HG02970 (cell line): ENCODE measurements at regions not wholly inside any gene's neighbourhood (a gene's known extent, or its start where the extent isn't known, plus 50 kb on each side); places are given as distances from the start of the nearest gene placed in this dataset.

Experiments
- ATAC-seq: cut with Tn5 transposase; IDR thresholded peaks from one replicate; pipeline ENCODE4 v1.9.1; 2021; ENCODE audit warnings: mild to moderate bottlenecking, moderate library complexity, moderate number of reproducible peaks; ENCODE audit not compliant: unreplicated experiment, low FRiP score

- no peak for ATAC-seq
Measured at GRCh38 chr2:60400462-60401246, 152.8 kb downstream of the BCL11A start.

GRCh38 chr2:60394463-60394862, 159.0 kb downstream of the BCL11A start:
- no peak for ATAC-seq

- no peak for ATAC-seq
Measured at GRCh38 chr2:60391649-60392375, 161.6 kb downstream of the BCL11A start.

DNA sequence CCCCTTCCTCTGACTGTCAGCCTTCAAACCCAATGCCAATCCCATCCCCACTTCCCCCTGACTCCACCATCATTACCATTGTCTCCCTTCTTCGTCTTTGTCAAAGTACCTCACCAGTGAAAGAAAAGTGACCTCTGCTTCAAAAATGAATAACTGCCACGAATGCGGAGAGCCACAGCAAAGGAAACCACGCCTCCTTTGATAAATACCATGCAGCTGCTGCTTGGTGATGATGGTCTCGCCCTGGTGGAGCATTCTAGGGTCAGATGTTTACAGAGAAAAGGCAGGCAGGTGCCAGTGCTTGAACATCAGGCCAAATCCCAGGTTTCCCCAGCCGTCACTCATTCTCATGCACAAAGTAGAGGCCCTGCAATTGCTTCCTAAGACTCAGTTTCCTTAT, 162.2 kb downstream of the BCL11A start:
- no peak for ATAC-seq

- ATAC-seq = no peak
Measured at GRCh38 chr2:60386436-60386835, 167.0 kb downstream of the BCL11A start.

DNA sequence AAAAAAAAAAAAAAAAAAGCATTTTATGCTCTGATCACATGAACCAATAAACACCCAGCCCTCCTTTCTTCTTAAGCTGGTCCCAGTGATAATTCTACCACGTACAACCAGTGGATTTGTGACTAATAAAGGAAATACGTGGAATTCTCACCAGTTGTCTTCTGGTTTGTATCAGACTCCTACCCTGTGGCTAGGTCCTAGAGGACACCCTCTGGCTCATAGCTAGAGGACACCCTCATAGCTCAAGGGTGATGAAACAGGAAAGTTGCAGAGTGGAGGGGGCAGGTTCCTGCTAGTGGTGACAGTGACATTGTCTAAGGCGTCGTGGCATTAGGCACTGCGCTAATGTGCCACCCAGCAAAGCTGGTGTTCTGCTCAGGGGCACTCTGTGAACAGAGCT, 167.8 kb downstream of the BCL11A start:
- ATAC-seq = no peak

- no peak for ATAC-seq
Measured at GRCh38 chr2:60383401-60384143, 169.9 kb downstream of the BCL11A start.

- no peak for ATAC-seq
Measured at GRCh38 chr2:60380411-60380810, 173.0 kb downstream of the BCL11A start.

DNA sequence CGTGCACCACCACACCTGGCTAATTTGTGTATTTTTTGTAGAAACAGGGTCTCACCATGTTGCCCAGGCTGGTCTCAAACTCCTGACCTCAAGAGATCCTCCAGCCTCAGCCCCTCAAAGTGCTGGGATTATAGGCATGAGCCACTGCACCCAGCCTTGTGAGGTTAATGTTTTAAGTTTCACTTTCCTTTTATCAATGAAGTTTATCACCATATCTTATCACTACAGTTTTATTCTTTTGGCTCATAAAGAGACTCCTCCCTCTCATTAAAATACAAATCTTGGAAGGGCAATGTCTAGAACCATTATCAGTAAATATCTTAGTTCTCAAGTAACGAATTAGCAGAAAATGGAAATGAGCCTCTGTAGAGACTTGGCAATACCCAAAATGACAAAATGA, 173.8 kb downstream of the BCL11A start:
- no peak for ATAC-seq

DNA sequence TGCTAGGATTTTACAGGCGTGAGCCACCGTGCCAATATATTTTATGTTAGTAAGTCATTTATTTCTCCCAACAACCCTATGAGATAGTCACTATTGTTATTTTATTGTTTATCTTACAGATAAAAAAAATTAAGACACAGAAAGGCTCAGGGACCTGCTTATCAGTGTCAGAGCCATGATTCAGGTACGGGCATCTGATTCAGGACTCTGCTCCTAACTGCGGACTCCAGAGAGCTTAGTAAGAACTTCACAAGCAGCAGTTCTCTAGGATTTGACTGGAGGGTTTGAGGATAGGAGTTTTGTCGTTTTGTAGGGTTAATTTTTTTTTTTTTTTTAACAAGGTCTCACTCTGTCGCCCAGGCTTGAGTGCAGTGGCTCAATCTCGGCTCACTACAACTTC, 174.2 kb downstream of the BCL11A start:
- no peak for ATAC-seq

DNA sequence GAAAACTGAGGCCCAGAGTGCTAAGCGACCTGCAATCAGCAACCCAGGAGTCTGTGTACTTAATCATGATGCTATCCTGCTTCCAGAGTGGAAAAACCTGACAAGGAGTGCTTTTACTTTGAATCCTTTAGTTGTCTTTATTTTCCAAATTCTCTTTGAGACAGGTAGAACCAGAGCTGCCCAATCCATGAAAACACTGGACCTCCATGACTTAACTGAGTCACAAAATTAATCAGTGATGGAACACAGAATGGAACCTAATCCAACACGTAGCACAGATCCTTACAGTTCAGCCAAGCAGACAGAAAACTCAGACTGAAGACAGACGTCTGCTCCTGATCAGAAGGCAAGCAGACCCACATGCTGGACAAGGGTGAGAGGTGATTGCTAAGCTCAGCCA, 175.6 kb downstream of the BCL11A start:
- no peak for ATAC-seq

DNA sequence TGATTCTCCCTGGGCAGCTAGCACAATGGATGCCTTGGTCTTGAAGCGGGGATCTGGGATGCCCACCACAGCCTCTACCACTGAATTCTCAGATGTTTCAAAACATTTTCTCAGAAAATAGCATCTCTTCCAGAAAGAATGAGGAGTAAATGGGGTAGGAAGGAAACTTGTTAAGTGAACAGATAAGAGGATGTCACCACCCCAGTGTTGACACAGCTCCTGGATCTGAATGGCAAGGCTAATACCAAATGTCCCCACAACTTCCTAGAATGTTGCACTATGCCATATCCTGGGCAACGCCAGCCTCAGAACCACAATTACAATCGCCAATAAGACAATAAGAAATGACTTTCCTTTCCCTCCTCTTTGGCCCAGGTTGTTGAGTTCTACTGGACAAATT, 177.2 kb downstream of the BCL11A start:
- no peak for ATAC-seq

DNA sequence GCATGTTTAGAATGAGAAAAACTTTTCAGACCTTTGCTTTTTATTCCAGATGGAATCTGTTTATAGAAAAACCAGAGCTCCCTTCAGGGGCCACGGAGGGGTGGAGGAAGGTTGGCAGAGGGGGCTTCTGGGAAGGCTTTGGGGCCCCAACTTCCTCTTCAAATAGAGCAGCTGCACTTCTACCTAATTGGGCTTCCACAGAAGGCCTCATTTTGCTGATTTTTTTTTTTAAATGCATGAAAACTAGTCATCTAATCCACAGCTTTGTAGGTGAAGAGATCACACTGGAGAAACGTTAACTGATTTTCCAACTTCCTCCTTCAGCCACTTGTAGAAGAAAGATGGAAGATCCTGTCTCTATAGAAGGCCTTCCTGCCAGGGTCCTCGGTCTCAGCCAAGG, 181.8 kb downstream of the BCL11A start:
- ATAC-seq = no peak

- no peak for ATAC-seq
Measured at GRCh38 chr2:60371219-60371618, 182.2 kb downstream of the BCL11A start.

DNA sequence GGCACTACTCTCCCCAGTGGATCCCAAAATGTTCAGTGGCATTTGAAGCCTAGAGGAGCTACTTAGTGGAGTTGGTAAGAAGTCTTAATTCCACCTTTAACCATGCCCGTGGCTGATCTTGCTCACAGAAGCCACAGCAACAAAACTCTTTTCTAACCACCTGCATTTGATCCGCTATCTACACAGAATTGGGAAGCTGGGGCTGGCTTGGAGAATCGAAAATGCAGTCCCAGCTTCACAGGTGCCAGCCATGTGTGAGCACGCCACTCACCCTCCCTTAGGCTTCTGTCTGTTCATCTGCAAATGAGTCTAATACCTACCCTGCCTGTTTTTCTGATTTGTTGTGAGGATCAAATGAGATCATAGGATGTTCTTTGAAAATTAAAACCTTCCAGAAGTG, 182.6 kb downstream of the BCL11A start:
- no peak for ATAC-seq

DNA sequence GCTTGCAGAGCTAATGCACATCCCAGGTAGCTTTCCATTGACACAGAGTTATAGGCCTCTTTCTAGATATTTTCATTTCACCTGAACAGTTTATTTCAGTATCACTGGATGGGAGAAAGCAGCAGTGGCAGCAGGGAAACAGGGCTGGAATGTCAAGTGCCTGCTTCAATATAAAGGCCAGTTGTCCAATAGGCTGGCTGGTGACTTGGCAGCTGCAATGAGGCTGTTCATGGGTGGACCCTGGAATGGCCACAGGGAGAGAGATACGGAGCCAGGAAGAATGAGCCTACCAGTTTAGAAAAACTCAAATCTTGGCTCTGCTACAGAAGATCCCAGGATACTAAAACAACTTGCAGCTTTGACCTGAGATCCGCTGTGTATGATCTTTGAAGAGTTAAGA, 185.0 kb downstream of the BCL11A start:
- no peak for ATAC-seq

DNA sequence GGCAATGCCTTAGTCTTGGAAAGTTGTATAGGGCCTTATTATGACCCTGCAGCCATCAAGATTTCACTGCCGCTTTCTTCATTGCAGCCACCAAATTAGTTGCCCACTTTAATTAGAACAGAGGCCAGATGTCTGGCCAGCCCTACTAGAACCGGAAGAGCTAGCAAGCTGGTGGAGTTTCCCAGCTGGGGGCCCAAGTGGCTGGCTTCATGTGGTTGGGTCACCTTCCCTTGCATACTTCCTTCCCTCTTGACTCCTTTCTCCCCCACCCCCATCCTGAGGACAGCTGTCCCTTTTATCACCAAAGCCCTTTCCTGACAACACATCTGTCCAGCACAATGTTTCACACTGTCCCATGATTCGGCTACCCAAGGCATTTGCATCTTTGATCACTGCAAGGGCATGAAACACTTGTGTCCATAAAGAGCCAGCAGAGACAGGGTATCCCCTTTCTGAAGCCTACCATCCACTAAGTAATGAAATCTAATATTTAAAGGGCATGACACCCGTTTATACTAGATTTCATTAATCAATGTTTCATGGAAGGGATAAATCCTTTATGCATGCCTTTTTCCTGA, 187.2 kb downstream of the BCL11A start:
- ATAC-seq = no peak

DNA sequence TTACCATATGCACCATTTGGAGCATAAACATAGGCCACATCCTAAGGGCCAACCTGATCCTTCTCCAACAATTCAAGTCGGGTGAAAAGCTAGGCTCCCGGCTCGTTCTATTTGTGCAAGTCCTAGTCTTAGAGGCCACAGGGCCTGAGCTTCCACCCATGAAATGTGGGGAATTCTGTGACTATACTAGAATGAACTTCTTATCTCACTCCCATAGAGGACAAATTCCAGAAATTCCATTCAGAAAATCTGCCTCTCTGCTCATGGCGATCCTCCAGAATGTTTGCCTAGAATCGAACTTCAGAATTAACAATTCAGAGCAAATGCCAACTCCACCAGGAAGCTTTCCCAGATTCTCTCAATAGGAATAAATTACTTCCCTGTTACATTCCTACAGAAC, 187.9 kb downstream of the BCL11A start:
- no peak for ATAC-seq

GRCh38 chr2:60364491-60364890, 189.0 kb downstream of the BCL11A start:
- ATAC-seq = no peak

- ATAC-seq = no peak
Measured at GRCh38 chr2:60361498-60361897, 192.0 kb downstream of the BCL11A start.

DNA sequence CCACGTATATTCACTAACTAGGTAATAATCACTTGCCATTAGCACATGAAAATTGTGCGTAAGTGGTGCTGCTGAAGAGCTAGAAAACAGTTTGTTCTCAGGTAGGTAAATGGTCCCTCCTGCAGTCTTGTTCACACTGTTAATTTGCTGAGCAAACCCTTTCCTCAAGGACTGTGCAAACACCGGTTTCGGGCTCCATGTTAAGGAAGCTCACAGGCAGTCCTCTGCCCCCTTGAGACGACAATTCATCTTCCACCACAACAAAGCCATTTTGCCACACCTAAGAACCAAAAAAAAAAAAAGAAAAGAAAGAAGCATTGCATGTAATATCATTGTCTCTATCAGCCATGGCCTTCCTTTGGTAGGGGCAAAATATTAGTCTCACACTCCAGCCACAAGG, 193.9 kb downstream of the BCL11A start:
- ATAC-seq = no peak
